Glomerular endothelial cell (primary cell): ENCODE measurements at regions not wholly inside any gene's neighbourhood (a gene's known extent, or its start where the extent isn't known, plus 50 kb on each side); places are given as distances from the start of the nearest gene placed in this dataset.
"Not testable (repeated sequence)": the region's sequence is repeated elsewhere in the genome, so short reads cannot be mapped to it uniquely, and the experiment has no call there.

ENCODE experiments used
- DNase-seq: peaks from one replicate; pipeline ENCODE4 v3.0.0-alpha.2; 2011; ENCODE audit warnings: low read depth, low spot score; ENCODE audit errors: extremely low read depth

GRCh38 chr1:190809312-190809711, 331.6 kb upstream of the BRINP3 start:
- no peak for DNase-seq

GRCh38 chr1:190812996-190813395, 335.3 kb upstream of the BRINP3 start:
- no peak for DNase-seq

- DNase-seq = no peak
Observed at GRCh38 chr1:190832511-190832910, 354.8 kb upstream of the BRINP3 start.

GRCh38 chr1:190835658-190836057, 358.0 kb upstream of the BRINP3 start:
- no peak for DNase-seq

GRCh38 chr1:190837200-190837599, 359.5 kb upstream of the BRINP3 start:
- DNase-seq = not testable (repeated sequence)

GRCh38 chr1:190837888-190838287, 360.2 kb upstream of the BRINP3 start:
- no peak for DNase-seq

- DNase-seq = no peak
Observed at GRCh38 chr1:190847166-190847565, 369.5 kb upstream of the BRINP3 start.

- no peak for DNase-seq
Observed at GRCh38 chr1:190849346-190849745, 371.7 kb upstream of the BRINP3 start.

GRCh38 chr1:190852611-190853010, 374.9 kb upstream of the BRINP3 start:
- no peak for DNase-seq

- no peak for DNase-seq
Observed at GRCh38 chr1:190858140-190858539, 380.5 kb upstream of the BRINP3 start.

- no peak for DNase-seq
Observed at GRCh38 chr1:190864013-190864641, 386.5 kb upstream of the BRINP3 start.

- DNase-seq = no peak
Observed at GRCh38 chr1:190880352-190880751, 402.7 kb upstream of the BRINP3 start.

GRCh38 chr1:190881064-190881463, 403.4 kb upstream of the BRINP3 start:
- DNase-seq = no peak

GRCh38 chr1:190897233-190897632, 419.6 kb upstream of the BRINP3 start:
- DNase-seq = no peak

GRCh38 chr1:190904091-190904695, 426.5 kb upstream of the BRINP3 start:
- no peak for DNase-seq

GRCh38 chr1:190906206-190906725, 428.6 kb upstream of the BRINP3 start:
- no peak for DNase-seq

GRCh38 chr1:190908246-190908645, 430.6 kb upstream of the BRINP3 start:
- no peak for DNase-seq

GRCh38 chr1:190908691-190909090, 431.0 kb upstream of the BRINP3 start:
- no peak for DNase-seq

GRCh38 chr1:190935925-190936324, 458.3 kb upstream of the BRINP3 start:
- DNase-seq = no peak

- no peak for DNase-seq
Observed at GRCh38 chr1:190936337-190936736, 458.7 kb upstream of the BRINP3 start.

GRCh38 chr1:190940951-190941350, 463.3 kb upstream of the BRINP3 start:
- no peak for DNase-seq

- DNase-seq = no peak
Observed at GRCh38 chr1:190942475-190942874, 464.8 kb upstream of the BRINP3 start.

- not testable (repeated sequence) for DNase-seq
Observed at GRCh38 chr1:190943722-190944121, 466.1 kb upstream of the BRINP3 start.
